ENCODE measurements at regions not wholly inside any gene's neighbourhood (a gene's known extent, or its start where the extent isn't known, plus 50 kb on each side); places are given as distances from the start of the nearest gene placed in this dataset.
"Not testable (repeated sequence)": the region's sequence is repeated elsewhere in the genome, so short reads cannot be mapped to it uniquely, and the experiment has no call there.

GRCh38 chr12:83575326-83575725, 888.6 kb downstream of the TMTC2 start:
- ATAC-seq: no peak
- TF ChIP-seq PPARA (CRISPR knock-in tag; IDR thresholded peaks at IDR 0.05; ENCODE audit: borderline replicate concordance) (no peak), ZNF565 (CRISPR knock-in tag; conservative IDR thresholded peaks at IDR 0.05; ENCODE audit: low read depth) (no peak), TOX (CRISPR knock-in tag; IDR thresholded peaks at IDR 0.05; ENCODE audit: borderline replicate concordance) (no peak), ZFP3 (CRISPR knock-in tag; IDR thresholded peaks at IDR 0.05) (no peak)

- TF ChIP-seq PPARA (CRISPR knock-in tag; IDR thresholded peaks at IDR 0.05; ENCODE audit: borderline replicate concordance): no peak
- no peak for TF ChIP-seq ESRRG (CRISPR knock-in tag; IDR thresholded peaks at IDR 0.05)
- TF ChIP-seq SNAI2 (CRISPR knock-in tag; IDR thresholded peaks at IDR 0.05): no peak
- TF ChIP-seq ZC3H10 (CRISPR knock-in tag; IDR thresholded peaks at IDR 0.05): no peak
- TF ChIP-seq CSRNP3 (CRISPR knock-in tag; IDR thresholded peaks at IDR 0.05): no peak
- TF ChIP-seq TSHZ2 (CRISPR knock-in tag; IDR thresholded peaks at IDR 0.05): no peak
- no peak for TF ChIP-seq BACH2 (CRISPR knock-in tag; IDR thresholded peaks at IDR 0.05; ENCODE audit: borderline replicate concordance)
- no peak for TF ChIP-seq ZFP30 (CRISPR knock-in tag; IDR thresholded peaks at IDR 0.05)
- no peak for TF ChIP-seq ZNF70 (CRISPR knock-in tag; IDR thresholded peaks at IDR 0.05)
- no peak for TF ChIP-seq TCF4 (CRISPR knock-in tag; IDR thresholded peaks at IDR 0.05; ENCODE audit: borderline replicate concordance)
- TF ChIP-seq ZNF8 (CRISPR knock-in tag; IDR thresholded peaks at IDR 0.05): no peak
- no peak for TF ChIP-seq GLIS3 (CRISPR knock-in tag; IDR thresholded peaks at IDR 0.05)
- TF ChIP-seq OSR1 (CRISPR knock-in tag; IDR thresholded peaks at IDR 0.05): no peak
- no peak for ATAC-seq
Observed at GRCh38 chr12:83574142-83574541, 887.4 kb downstream of the TMTC2 start.

- TF ChIP-seq ZFP30 (CRISPR knock-in tag; IDR thresholded peaks at IDR 0.05) (no peak), ISL1 (CRISPR knock-in tag; IDR thresholded peaks at IDR 0.05) (no peak), CREB5 (CRISPR knock-in tag; IDR thresholded peaks at IDR 0.05; ENCODE audit: low read depth) (no peak), PATZ1 (CRISPR knock-in tag; IDR thresholded peaks at IDR 0.05; ENCODE audit: borderline replicate concordance) (no peak), CSRNP3 (CRISPR knock-in tag; IDR thresholded peaks at IDR 0.05) (no peak), OSR1 (CRISPR knock-in tag; IDR thresholded peaks at IDR 0.05) (no peak)
- peak; percentile 62; the same call in 2 of the 3 replicates for ATAC-seq
Observed at GRCh38 chr12:83573671-83574070, 887.0 kb downstream of the TMTC2 start.

GRCh38 chr12:83559650-83560049, 872.9 kb downstream of the TMTC2 start:
- ATAC-seq: no peak
- TF ChIP-seq PPARA (CRISPR knock-in tag; IDR thresholded peaks at IDR 0.05; ENCODE audit: borderline replicate concordance): no peak
- TF ChIP-seq ZNF565 (CRISPR knock-in tag; conservative IDR thresholded peaks at IDR 0.05; ENCODE audit: low read depth): no peak
- TF ChIP-seq GLIS3 (CRISPR knock-in tag; IDR thresholded peaks at IDR 0.05): no peak
- no peak for TF ChIP-seq ZC3H10 (CRISPR knock-in tag; IDR thresholded peaks at IDR 0.05)
- no peak for TF ChIP-seq CREB5 (CRISPR knock-in tag; IDR thresholded peaks at IDR 0.05; ENCODE audit: low read depth)

- ATAC-seq: not testable (repeated sequence)
Observed at GRCh38 chr12:83556040-83556439, 869.3 kb downstream of the TMTC2 start.

Data from SK-N-SH treated with all-trans-retinoic acid at 6 μM for 48 hours (cell line).